ENCODE measurements at regions not wholly inside any gene's neighbourhood (a gene's known extent, or its start where the extent isn't known, plus 50 kb on each side); places are given as distances from the start of the nearest gene placed in this dataset.

- Histone ChIP-seq H2AFZ (ENCODE audit: control insufficient read depth, low read depth, low read length) (no peak overlapping the region), H3K79me2 (ENCODE audit: control insufficient read depth, insufficient read depth, low read length) (no peaks in the 10 kb centered on the region), H3K4me1 (ENCODE audit: control insufficient read depth, insufficient read depth, low read length) (no peaks in the 10 kb centered on the region), H3K36me3 (ENCODE audit: control insufficient read depth in 2 of 2, insufficient read depth in 2 of 2, low read length in 1 of 2) (no peaks in the 10 kb centered on the region), H3K9ac (ENCODE audit: control insufficient read depth, insufficient read depth, low read length) (no peak overlapping the region), H3K9me3 (replicated peaks; ENCODE audit: control insufficient read depth, insufficient read depth, low read length) (no peaks in the 10 kb centered on the region), H3K27me3 (replicated peaks in 1 of 2; ENCODE audit: control insufficient read depth in 2 of 2, insufficient read depth in 2 of 2, low read length in 1 of 2) (no peaks in the 10 kb centered on the region), H3K27ac (ENCODE audit: control insufficient read depth, insufficient read depth) (no peak overlapping the region), H3K4me2 (ENCODE audit: control insufficient read depth, insufficient read depth) (no peak overlapping the region), H4K20me1 (ENCODE audit: control insufficient read depth, insufficient read depth) (no peaks in the 10 kb centered on the region), H3K4me3 (no peak overlapping the region)
- POLR2A ChIA-PET, result no interaction called here
- WGBS (ENCODE audit: insufficient coverage, insufficient replicate concordance, low lambda C conversion rate, missing lambda C conversion rate), result 100% methylated on average over 1 of the region's 1 CpG
- CTCF ChIA-PET, result no interaction called here
- BruUV-seq (replicated peaks), result no TSS peak
- ATAC-seq (no peak), FAIRE-seq (no peak), DNase-seq (ENCODE audit: low read depth, low spot score) (no peak)
- intact Hi-C loops (cut with micrococcal nuclease; ENCODE audit: unreplicated experiment), result no loop called here
- TF ChIP-seq RAD21 (IDR thresholded peaks at IDR 0.05; ENCODE audit: insufficient read depth, low read depth, low read length), result no peak
- no peak for TF ChIP-seq NRF1 (conservative IDR thresholded peaks at IDR 0.05; ENCODE audit: low read depth, low read length)
- no peak for TF ChIP-seq MTA2 (IDR thresholded peaks at IDR 0.05; ENCODE audit: low read depth)
- TF ChIP-seq SUPT20H (IDR thresholded peaks at IDR 0.05; ENCODE audit: borderline replicate concordance, control insufficient read depth, low read depth, low read length), result no peak
- no peak for TF ChIP-seq BCLAF1 (IDR thresholded peaks at IDR 0.05)
- TF ChIP-seq RBBP5 (conservative IDR thresholded peaks at IDR 0.05), result no peak
- no peak for TF ChIP-seq EGR1 (IDR thresholded peaks at IDR 0.05; ENCODE audit: borderline replicate concordance in 1 of 2, low read depth in 2 of 2, low read length in 2 of 2)
- no peak for TF ChIP-seq PAX8 (IDR thresholded peaks at IDR 0.05)
- no peak for TF ChIP-seq CHD1 (IDR thresholded peaks at IDR 0.05; ENCODE audit: low read depth, low read length)
- no peak for TF ChIP-seq CUX1 (IDR thresholded peaks at IDR 0.05; ENCODE audit: insufficient replicate concordance, low read depth, low read length)
- TF ChIP-seq SMC3 (IDR thresholded peaks at IDR 0.05; ENCODE audit: borderline replicate concordance, low read length), result no peak
- no peak for TF ChIP-seq ATF2 (IDR thresholded peaks at IDR 0.05; ENCODE audit: low read length)
- no peak for TF ChIP-seq IRF4 (IDR thresholded peaks at IDR 0.05; ENCODE audit: low read depth, low read length)
- TF ChIP-seq FOS (IDR thresholded peaks at IDR 0.05; ENCODE audit: borderline replicate concordance, extremely low read depth, insufficient read length), result no peak
- RAD21 ChIA-PET (ENCODE audit: unreplicated experiment), result no interaction called here
- SMC1A ChIA-PET (ENCODE audit: uncharacterized antibody, unreplicated experiment), result interaction anchor here (0.9 to 1.6 kb wide), 3 partner anchors 10 to 22 kb away, joined by 3 to 4 read pairs (median 3); no protein-coding TSS in a partner anchor
- in situ Hi-C loops (cut with MboI), result no loop called here
Observed at GRCh38 chr5:125394661-125395280, 648.3 kb upstream of the ZNF608 start.

All from GM12878 (cell line).